Neuronal stem cell (in vitro differentiated cells): ENCODE measurements at regions not wholly inside any gene's neighbourhood (a gene's known extent, or its start where the extent isn't known, plus 50 kb on each side); places are given as distances from the start of the nearest gene placed in this dataset.
A peak's percentile ranks its signal among the peaks of the same experiment; 100 is the strongest.

Experiments used
- DNase-seq: peaks from one replicate; pipeline ENCODE4 v3.0.0-alpha.2; 2013; ENCODE audit warnings: low spot score
- H2AFZ ChIP-seq: one replicate; pipeline ENCODE4 v1.6.1; 2013; ENCODE audit warnings: mild to moderate bottlenecking, low read length, inconsistent platforms
- H2AK5ac ChIP-seq: 2 replicates; pipeline ENCODE4 v1.6.1; 2013; ENCODE audit warnings: low read depth, mild to moderate bottlenecking, inconsistent platforms, low read length, moderate library complexity, mixed read lengths
- H2BK120ac ChIP-seq: 2 replicates; pipeline ENCODE4 v1.6.1; 2013; ENCODE audit warnings: low read depth, mild to moderate bottlenecking, inconsistent platforms, low read length, moderate library complexity, mixed read lengths
- H2BK12ac ChIP-seq: one replicate; pipeline ENCODE4 v1.6.1; 2013; ENCODE audit warnings: low read length, inconsistent platforms
- H2BK15ac ChIP-seq: 2 replicates; pipeline ENCODE4 v1.6.1; 2013; ENCODE audit warnings: mild to moderate bottlenecking, low read length, inconsistent platforms, mixed read lengths
- H2BK5ac ChIP-seq: one replicate; pipeline ENCODE4 v1.6.1; 2013; ENCODE audit warnings: inconsistent platforms, mild to moderate bottlenecking, low read length, moderate library complexity
- H3K14ac ChIP-seq: one replicate; pipeline ENCODE4 v1.6.1; 2013; ENCODE audit warnings: low read length, inconsistent platforms
- H3K18ac ChIP-seq: 2 replicates; pipeline ENCODE4 v1.6.1; 2013; ENCODE audit warnings: low read length, inconsistent platforms
- H3K23ac ChIP-seq: 2 replicates; pipeline ENCODE4 v1.6.1; 2013; ENCODE audit warnings: low read depth, mild to moderate bottlenecking, mixed read lengths, low read length, inconsistent platforms; ENCODE audit not compliant: poor library complexity
- H3K27ac ChIP-seq: replicated peaks from 3 replicates; pipeline ENCODE4 v1.5.1; 2013; ENCODE audit warnings: low read length, inconsistent platforms
- H3K27me3 ChIP-seq, 3 experiments: 2 replicates each; pipeline ENCODE4 v1.6.1; 2013; ENCODE audit warnings: low read length in 3 of 3, mild to moderate bottlenecking in 2 of 3, inconsistent platforms in 1 of 3, low read depth in 1 of 3, mixed read lengths in 1 of 3, moderate library complexity in 1 of 3; ENCODE audit not compliant: control insufficient read depth in 3 of 3, insufficient read depth in 3 of 3
- H3K36me3 ChIP-seq, 2 donors: replicated peaks in 1 of 2; 2 replicates each; pipeline ENCODE4 v1.6.1; 2013; ENCODE audit warnings: low read length in 2 of 2; ENCODE audit not compliant: control insufficient read depth in 2 of 2, insufficient read depth in 2 of 2
- H3K4ac ChIP-seq: 2 replicates; pipeline ENCODE4 v1.6.1; 2013; ENCODE audit warnings: inconsistent platforms, mild to moderate bottlenecking, low read length, moderate library complexity
- H3K4me1 ChIP-seq, 2 donors: 1 replicate in 1 of 2; 2 replicates in 1 of 2; pipeline ENCODE4 v1.6.1; 2013; ENCODE audit warnings: low read length in 2 of 2, low read depth in 1 of 2; ENCODE audit not compliant: control insufficient read depth in 2 of 2, insufficient read depth in 1 of 2
- H3K4me2 ChIP-seq: one replicate; pipeline ENCODE4 v1.6.1; 2013; ENCODE audit warnings: mild to moderate bottlenecking, low read length, inconsistent platforms; ENCODE audit not compliant: insufficient read depth, poor library complexity, severe bottlenecking
- H3K4me3 ChIP-seq, 2 donors: 2 replicates each; pipeline ENCODE4 v1.5.1; 2013; ENCODE audit warnings: low read length in 2 of 2, mild to moderate bottlenecking in 2 of 2, inconsistent platforms in 1 of 2, moderate library complexity in 1 of 2
- H3K79me1 ChIP-seq: one replicate; pipeline ENCODE4 v1.6.1; 2013; ENCODE audit warnings: low read depth, mild to moderate bottlenecking, inconsistent platforms, low read length, moderate library complexity
- H3K9ac ChIP-seq: one replicate; pipeline ENCODE4 v1.6.1; 2013; ENCODE audit warnings: mild to moderate bottlenecking, low read depth, low read length, inconsistent platforms; ENCODE audit not compliant: poor library complexity
- H3K9me3 ChIP-seq, 2 donors: replicated peaks in 1 of 2; 2 replicates each; pipeline versions ENCODE3 to v1.6.1; 2013; ENCODE audit warnings: low read length in 2 of 2, mild to moderate bottlenecking in 2 of 2, inconsistent platforms in 1 of 2, low read depth in 1 of 2, mixed read lengths in 1 of 2, moderate library complexity in 1 of 2; ENCODE audit not compliant: control insufficient read depth in 2 of 2, insufficient read depth in 1 of 2
- H4K8ac ChIP-seq: one replicate; pipeline ENCODE4 v1.6.1; 2013; ENCODE audit warnings: low read depth, mild to moderate bottlenecking, inconsistent platforms, low read length, moderate library complexity
- H4K91ac ChIP-seq: one replicate; pipeline ENCODE4 v1.6.1; 2013; ENCODE audit warnings: low read length, low read depth, mild to moderate bottlenecking, inconsistent platforms; ENCODE audit not compliant: poor library complexity
- WGBS, 2 donors: extraction: QIAGEN DNeasy Blood & Tissue Kit; methylation state at CpG; one replicate each; pipeline ENCODE4 v1.1.7; 2013; ENCODE audit warnings: missing lambda C conversion rate in 2 of 2, mixed read lengths in 1 of 2; ENCODE audit not compliant: insufficient read length in 2 of 2, insufficient replicate concordance in 1 of 2; ENCODE audit errors: extremely low coverage in 2 of 2; 5-methylcytosine and 5-hydroxymethylcytosine counted together

- Histone ChIP-seq H3K9ac (no peak overlapping the region), H3K4me1 (no peaks in the 10 kb centered on the region), H3K27ac (no peak overlapping the region), H3K23ac (no peak overlapping the region), H3K9me3 (peaks cover 0 to 3% of the 10 kb centered on the region in 2 donors), H2AFZ (no peak overlapping the region), H2AK5ac (no peak overlapping the region), H3K27me3 (peaks cover 0 to 20% (median 0%) of the 10 kb centered on the region in 3 experiments), H3K14ac (no peak overlapping the region), H2BK120ac (no peak overlapping the region), H3K36me3 (no peaks in the 10 kb centered on the region), H3K4ac (no peak overlapping the region), H3K79me1 (no peaks in the 10 kb centered on the region), H4K8ac (no peak overlapping the region), H3K18ac (peak overlapping the region; percentile 54), H3K4me2 (no peak overlapping the region), H3K4me3 (no peak overlapping the region), H2BK15ac (no peak overlapping the region), H2BK5ac (no peak overlapping the region), H2BK12ac (no peak overlapping the region), H4K91ac (no peak overlapping the region)
- WGBS, 2 donors, result no CpG with 5 or more reads among the region's 15 CpGs
- no peak for DNase-seq
Observed at GRCh38 chr11:119853581-119854360, 124.8 kb upstream of the NECTIN1 start.

- no peak overlapping the region for H4K8ac ChIP-seq
- no peak overlapping the region for H3K4ac ChIP-seq
- peaks cover 0 to 3% of the 10 kb centered on the region in 2 donors for H3K9me3 ChIP-seq
- H3K4me2 ChIP-seq, result no peak overlapping the region
- no peak overlapping the region for H3K14ac ChIP-seq
- H2AFZ ChIP-seq, result no peak overlapping the region
- H3K36me3 ChIP-seq, result no peaks in the 10 kb centered on the region
- no peak overlapping the region for H3K27ac ChIP-seq
- no peak overlapping the region for H2BK12ac ChIP-seq
- H3K23ac ChIP-seq, result no peak overlapping the region
- no peak overlapping the region for H2AK5ac ChIP-seq
- no peak for DNase-seq
- no peak overlapping the region for H3K18ac ChIP-seq
- no peak overlapping the region for H2BK15ac ChIP-seq
- no peaks in the 10 kb centered on the region for H3K79me1 ChIP-seq
- H3K27me3 ChIP-seq, result peaks cover 0 to 12% (median 0%) of the 10 kb centered on the region in 3 experiments
- H3K4me1 ChIP-seq, result peaks cover 0 to under 1% of the 10 kb centered on the region in 2 donors
- H4K91ac ChIP-seq, result no peak overlapping the region
- no CpG with 5 or more reads among the region's 2 CpGs for WGBS, 2 donors
- H2BK5ac ChIP-seq, result no peak overlapping the region
- H3K4me3 ChIP-seq, result no peak overlapping the region
- H2BK120ac ChIP-seq, result no peak overlapping the region
- H3K9ac ChIP-seq, result no peak overlapping the region
Observed at GRCh38 chr11:119852741-119853140, 123.7 kb upstream of the NECTIN1 start.

- H3K23ac ChIP-seq, result no peak overlapping the region
- peak overlapping the region in 1 of 2 donors; percentile 48 for H3K4me3 ChIP-seq
- no peak overlapping the region for H3K14ac ChIP-seq
- peaks cover 0 to 5% (median 0%) of the 10 kb centered on the region in 3 experiments for H3K27me3 ChIP-seq
- H3K36me3 ChIP-seq, result no peaks in the 10 kb centered on the region
- H3K4ac ChIP-seq, result no peak overlapping the region
- no peaks in the 10 kb centered on the region for H3K79me1 ChIP-seq
- no peak overlapping the region for H2BK15ac ChIP-seq
- H3K4me2 ChIP-seq, result no peak overlapping the region
- no peak overlapping the region for H2AFZ ChIP-seq
- no peak overlapping the region for H4K91ac ChIP-seq
- H2AK5ac ChIP-seq, result no peak overlapping the region
- peaks cover 0 to 6% of the 10 kb centered on the region in 2 donors for H3K9me3 ChIP-seq
- peaks cover 0 to 3% of the 10 kb centered on the region in 2 donors for H3K4me1 ChIP-seq
- H2BK120ac ChIP-seq, result no peak overlapping the region
- no peak overlapping the region for H3K18ac ChIP-seq
- no peak overlapping the region for H3K27ac ChIP-seq
- no peak overlapping the region for H3K9ac ChIP-seq
- no peak overlapping the region for H2BK5ac ChIP-seq
- H2BK12ac ChIP-seq, result no peak overlapping the region
- no peak overlapping the region for H4K8ac ChIP-seq
- no peak for DNase-seq
- WGBS, 2 donors, result no CpG with 5 or more reads among the region's 5 CpGs
Observed at GRCh38 chr11:119850822-119851409, 121.9 kb upstream of the NECTIN1 start.

GRCh38 chr11:119849872-119850271 is 120.9 kb upstream of the NECTIN1 start:
- no peak overlapping the region for H3K23ac ChIP-seq
- H3K27me3 ChIP-seq, result peaks cover 0 to 5% (median 0%) of the 10 kb centered on the region in 3 experiments
- no peak overlapping the region for H2AFZ ChIP-seq
- H3K36me3 ChIP-seq, result no peaks in the 10 kb centered on the region
- no peak overlapping the region for H2BK120ac ChIP-seq
- no peak overlapping the region for H3K4me3 ChIP-seq
- H3K4ac ChIP-seq, result no peak overlapping the region
- peaks cover 0 to 5% of the 10 kb centered on the region in 2 donors for H3K4me1 ChIP-seq
- no peak for DNase-seq
- H3K18ac ChIP-seq, result no peak overlapping the region
- H3K9me3 ChIP-seq, result peaks cover 0 to 7% of the 10 kb centered on the region in 2 donors
- no peak overlapping the region for H2BK5ac ChIP-seq
- H4K8ac ChIP-seq, result no peak overlapping the region
- H3K14ac ChIP-seq, result no peak overlapping the region
- H2AK5ac ChIP-seq, result no peak overlapping the region
- WGBS, 2 donors, result no CpG with 5 or more reads among the region's 1 CpG
- H3K27ac ChIP-seq, result no peak overlapping the region
- no peaks in the 10 kb centered on the region for H3K79me1 ChIP-seq
- no peak overlapping the region for H2BK15ac ChIP-seq
- no peak overlapping the region for H4K91ac ChIP-seq
- H2BK12ac ChIP-seq, result no peak overlapping the region
- H3K4me2 ChIP-seq, result no peak overlapping the region
- H3K9ac ChIP-seq, result no peak overlapping the region
